Superior temporal gyrus (tissue), 1 donor: ENCODE measurements at regions not wholly inside any gene's neighbourhood (a gene's known extent, or its start where the extent isn't known, plus 50 kb on each side); places are given as distances from the start of the nearest gene placed in this dataset.

Source experiments
- DNase-seq: peaks from one replicate; pipeline ENCODE4 v3.0.0-alpha.2; 2016; ENCODE audit errors: extremely low spot score

DNA sequence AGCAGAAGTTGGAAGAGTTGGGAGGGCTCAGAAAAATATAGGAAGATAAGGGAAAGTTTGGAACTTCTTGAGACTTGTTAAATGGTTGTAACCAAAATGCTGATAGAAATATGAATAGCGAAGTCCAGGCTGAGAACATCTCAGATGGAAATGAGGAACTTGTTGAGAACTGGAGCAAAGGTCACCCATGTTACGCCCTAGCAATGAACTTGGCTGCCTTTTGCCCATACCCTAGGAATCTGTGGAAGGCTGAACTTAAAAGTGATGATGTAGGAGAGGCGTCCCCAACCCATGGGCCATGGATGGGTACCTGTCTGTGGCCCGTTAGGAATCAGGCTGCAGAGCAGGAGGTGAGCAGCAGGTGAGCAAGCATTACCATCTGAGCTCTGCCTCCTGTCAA lies 347.8 kb downstream of the ARL4A start:
- DNase-seq: no peak

DNA sequence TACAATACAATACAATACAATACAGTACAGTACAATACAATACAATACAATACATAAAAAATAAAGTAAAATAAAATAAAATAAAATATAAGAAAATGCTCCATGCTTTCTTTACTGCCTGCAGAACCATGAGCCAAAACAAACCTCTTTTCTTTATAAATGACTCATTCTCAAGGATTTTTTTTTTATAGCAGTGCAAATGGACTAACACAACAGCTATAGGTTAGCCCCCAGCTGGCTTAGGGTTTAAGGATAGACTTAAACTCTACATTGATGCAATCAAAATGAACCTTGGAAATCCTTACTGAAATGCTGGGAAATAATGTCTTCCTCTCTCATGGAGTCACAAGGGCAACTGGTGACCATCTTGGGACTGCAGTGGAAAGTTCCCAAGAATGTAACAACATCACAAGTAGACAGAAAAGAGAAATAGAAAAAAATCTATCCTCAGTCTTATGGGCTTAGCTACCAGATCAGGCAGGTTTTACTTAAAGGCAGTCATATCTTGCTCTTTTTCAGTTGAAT lies 348.9 kb downstream of the ARL4A start:
- DNase-seq: no peak

DNA sequence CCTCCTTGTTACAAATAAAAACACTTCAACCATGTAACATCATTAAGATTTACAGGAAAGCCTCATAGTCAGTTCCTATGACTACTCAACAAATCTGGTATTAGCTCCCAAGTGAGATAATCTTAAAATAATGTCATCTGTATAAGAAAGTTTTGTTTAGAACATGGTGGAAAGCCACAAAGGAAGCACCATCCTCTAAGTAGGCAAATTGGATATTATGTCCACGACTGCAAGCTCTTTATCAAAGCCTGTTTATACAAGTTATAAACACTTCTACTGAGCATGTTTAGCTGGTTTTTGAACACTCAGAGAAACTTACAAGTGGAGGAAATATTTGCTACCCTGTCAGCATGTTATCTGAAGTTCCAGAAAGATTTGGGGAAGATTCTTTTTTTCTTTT lies 349.8 kb downstream of the ARL4A start:
- no peak for DNase-seq

DNA sequence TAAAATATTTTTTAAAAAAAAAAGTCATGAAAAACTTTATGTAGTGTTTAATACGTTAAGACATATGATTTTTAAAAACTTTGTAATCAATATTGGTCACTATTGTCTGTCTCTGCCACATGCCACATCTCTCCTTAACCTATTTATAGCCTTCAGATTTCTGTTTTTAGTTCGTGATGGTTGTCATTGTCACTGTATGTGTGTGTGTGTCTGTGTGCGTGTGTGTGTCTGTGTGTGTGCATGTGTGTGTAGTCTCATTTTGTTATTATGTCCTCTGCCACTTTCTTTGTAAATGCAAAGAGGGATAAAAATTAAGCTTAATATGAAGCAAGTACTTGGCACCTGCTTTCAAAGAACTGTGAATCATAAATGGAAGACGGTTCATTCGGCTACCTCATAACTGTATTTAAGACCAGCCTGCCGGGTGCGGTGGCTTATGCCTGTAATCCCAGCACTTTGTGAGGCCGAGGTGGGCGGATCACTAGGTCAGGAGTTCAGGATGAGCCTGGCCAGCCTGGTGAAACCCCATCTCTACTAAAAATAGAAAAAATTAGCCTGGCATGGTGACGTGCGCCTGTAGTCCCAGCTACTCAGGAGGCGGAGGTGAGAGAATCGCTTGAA lies 354.0 kb downstream of the ARL4A start:
- no peak for DNase-seq

DNA sequence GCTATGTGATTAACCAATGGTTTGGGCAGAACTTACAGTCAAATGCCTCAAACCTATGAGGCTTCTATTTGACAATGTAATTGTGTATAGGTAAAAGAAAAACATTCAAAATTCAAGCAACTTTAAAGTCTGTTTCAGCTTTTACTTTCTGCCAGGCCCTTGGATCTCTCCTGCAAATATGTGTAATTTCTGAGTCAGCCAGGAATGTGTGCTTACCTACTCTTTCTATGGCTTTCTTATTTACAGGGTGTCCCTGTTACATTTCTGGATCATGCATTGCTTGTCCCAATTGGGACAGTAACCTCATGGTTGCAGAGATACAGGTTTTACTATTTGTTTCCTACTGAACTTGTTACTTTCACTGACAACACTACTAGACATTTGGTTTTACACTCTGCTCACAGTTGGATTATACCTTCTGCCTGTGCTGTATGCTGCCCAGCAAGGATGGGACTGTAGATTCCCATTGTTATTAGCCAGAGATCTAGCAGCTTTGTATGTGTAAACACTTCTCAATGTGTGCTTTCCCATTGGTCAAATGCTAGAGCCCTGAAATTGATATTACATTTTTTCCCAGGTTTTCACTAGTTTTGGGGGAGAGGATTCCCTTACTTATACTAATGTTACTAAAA lies 355.3 kb downstream of the ARL4A start:
- DNase-seq: no peak

DNA sequence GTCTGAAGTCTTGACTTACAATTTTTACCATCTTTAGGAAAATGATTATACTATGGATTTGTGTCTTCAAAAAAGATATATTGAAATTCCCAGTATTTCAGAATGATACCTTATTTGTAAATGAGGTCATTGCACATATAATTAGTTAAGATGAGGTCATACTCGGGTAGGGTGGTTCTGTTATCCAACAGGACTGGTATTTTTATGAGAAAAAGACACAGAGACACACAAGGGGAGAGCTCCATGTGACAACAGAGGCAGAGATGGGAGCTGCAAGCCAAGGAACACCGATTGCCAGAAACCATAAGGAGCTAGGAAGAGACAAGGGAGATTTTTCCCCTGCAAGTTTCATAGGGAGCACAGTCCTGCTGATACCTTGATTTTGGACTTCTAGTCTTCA lies 356.9 kb downstream of the ARL4A start:
- no peak for DNase-seq

DNA sequence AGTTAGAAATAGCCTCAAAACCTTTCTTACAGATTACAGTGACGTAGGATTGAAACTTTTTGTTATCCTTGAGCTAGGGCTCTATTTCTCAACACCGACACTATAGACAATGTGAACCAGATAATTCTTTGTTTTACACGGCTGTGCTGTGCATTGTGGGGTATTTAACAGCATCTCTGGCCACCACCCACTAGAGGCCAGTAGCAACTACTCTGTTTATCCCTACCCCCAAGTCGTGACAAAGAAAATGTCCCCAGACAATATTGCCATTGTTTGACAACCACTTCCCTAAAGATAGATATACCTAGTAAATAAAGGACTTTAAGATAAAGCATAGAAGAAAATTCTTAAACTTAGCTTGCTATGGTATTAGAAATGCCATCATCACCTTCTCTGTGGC lies 359.6 kb downstream of the ARL4A start:
- DNase-seq: no peak

DNA sequence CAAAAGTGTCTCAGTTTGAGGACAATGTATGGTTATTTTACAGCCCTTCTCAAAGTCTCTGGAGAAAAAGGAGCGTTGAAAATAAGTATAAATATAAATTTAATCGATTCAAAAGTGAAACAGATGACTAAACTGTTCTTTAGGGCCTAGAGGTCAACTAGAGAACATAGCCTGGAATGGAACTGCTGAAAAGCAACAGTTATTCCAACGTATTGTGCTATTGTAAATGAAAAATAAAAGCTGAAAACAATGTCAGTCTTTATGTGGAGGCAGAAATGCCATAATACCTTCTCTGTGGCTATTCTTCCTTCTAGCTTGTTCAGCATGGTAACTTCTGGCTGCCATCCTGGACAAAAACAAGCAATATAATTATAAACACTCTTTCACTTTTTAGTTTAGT lies 362.5 kb downstream of the ARL4A start:
- no peak for DNase-seq

DNA sequence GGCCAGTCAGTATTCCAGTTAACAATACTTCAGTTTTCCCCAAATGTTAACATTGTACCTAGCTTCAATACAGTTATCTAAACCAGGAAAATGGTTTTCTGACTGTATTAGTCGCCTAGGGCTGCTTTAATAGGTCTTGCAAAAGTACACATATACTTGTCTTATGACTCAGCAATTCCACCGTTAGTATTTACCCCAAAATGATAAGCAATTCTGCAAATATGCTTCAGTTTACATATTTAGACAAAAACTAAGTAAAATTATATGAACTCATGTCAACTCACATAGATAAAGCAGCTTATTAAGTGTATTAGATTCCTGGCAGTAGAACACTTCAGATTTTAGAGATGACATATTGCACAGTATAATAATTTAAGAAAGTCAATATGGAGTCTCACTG lies 363.3 kb downstream of the ARL4A start:
- DNase-seq: no peak

DNA sequence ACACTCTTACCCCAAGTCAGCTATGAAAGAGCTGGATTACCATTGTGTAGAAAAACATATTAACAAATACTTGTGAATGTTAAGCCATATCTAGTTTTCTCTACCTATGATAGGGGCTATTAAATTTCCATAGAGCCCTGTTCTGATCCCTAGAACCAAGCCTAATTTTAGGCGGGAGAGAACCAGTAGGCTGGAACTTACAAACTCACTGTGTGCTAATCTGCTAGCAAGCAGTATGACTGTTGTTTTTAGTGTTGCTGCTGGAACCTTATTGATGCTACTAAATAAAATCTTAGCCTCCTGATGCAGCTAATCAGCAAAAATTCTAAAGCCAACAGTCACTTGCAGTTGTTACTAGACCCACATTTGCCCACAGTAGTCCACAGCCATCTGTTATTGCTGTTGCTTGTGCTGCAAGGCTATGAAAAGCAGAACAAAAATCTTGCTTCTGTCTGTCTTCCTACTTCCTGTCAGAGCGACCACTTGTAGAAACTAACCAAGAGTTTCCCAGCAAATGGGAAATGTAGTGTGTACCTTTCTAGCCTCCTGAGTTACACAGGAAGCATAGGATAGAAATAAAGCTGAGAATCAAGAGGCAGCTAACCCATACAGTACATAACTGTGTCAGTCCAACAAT lies 368.4 kb downstream of the ARL4A start:
- DNase-seq: no peak

DNA sequence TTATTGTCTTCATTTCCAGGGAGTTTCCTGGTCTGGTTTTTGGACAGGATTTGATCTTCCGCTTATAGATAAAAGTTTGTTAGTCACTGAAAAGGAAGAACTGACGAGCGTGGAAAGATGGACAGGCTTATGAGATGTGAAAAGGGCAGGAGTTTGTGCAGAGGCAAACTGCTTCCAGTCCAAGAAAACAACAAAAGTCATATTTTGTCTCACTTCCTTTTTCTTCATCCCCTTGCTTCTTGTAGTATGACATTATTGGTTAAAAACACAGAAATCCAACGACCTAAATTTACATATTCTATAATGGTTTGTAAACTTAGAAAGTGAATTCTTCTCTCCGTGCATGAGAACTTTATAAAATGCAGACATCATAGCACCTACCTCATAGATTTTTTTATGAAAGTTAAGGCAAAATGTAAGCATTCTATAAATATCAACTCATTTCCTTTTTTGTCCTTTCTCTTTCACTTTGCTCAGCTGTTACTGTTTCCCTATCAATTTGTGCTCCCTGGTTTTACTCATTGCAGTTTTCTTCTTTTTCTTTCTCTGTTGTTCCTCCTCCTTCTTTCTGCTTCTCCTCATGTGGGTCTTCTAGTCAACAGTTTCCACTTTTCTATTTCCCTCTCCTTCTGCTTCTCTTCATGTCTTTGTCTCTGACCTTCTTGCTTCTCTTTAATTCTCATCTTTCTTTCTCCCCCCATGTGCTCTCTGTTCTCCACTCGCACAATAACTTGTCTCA lies 370.2 kb downstream of the ARL4A start:
- DNase-seq: no peak

DNA sequence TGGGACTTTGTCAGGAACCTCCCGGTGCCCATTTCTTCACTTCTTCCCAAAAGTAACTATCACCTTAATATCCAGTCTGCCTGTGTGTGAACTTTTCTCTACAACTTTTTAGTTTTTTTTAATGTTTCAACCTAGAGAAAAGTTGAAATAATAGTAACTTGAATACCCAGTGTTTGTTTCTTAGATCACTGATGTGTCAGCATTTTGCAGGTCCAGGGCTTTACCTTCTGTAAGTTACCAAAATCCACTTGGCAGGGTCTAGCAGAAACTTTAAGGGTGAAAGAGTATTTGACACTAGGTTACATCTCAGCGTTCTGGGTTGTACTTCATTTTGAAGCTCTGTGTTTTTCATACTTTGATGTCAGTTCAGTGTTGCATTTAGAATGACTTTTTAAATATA lies 372.7 kb downstream of the ARL4A start:
- no peak for DNase-seq

DNA sequence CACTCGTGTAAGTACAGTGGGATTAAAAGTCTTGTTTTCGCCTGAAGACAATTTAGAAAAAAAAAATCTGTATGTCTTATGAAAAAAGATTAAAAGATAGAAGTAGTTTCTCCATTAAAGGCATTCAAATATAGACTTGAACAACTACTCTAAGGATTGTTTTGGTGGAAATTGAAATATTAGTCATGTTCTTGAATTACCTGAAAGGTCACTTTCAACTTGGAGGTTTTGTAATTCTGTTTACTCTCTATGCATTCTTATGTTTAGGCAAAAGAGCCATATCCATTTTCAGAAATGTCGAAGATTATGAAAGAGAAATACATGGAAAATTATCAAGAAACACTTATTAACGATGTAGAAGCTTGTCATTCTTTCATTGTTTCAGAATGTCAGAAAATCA lies 373.7 kb downstream of the ARL4A start:
- no peak for DNase-seq

DNA sequence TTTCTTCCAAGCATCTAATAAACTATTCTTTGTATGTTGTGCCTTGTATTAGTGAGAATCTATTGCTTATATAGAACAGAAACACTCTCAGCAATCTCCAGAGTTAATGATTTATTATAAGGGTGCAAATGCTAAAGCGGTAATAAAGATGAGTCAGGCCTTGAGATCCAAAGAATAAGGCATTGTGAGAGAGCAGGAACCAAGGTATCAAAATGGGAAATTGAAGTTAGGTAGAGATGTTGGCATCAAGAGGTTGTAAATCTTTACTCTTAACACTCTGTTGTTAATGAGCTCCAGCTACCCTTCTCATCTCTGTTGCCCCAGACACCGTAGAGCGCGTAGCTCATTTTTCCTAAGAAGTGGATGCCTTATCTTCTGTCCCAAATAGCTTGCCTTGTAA lies 375.2 kb downstream of the ARL4A start:
- DNase-seq: no peak

DNA sequence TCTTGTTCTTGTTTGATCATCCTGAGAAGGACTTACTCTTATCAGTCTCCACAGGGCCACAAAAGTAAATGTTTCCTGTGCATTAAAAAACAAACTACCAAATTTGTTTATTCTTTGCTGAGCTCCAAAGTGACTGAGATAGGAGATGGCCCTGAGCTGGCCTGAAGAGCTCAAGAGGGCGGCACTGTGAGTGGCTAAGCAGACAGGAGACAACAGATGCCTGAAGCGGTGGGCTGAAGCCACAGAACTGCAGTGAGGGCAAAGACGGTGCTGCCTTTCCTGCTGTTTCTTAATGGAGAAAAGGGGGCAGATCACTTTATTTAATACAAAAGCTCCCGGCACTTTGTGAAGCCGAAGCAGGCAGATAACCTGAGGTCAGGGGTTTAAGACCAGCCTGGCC lies 379.6 kb downstream of the ARL4A start:
- DNase-seq: no peak

DNA sequence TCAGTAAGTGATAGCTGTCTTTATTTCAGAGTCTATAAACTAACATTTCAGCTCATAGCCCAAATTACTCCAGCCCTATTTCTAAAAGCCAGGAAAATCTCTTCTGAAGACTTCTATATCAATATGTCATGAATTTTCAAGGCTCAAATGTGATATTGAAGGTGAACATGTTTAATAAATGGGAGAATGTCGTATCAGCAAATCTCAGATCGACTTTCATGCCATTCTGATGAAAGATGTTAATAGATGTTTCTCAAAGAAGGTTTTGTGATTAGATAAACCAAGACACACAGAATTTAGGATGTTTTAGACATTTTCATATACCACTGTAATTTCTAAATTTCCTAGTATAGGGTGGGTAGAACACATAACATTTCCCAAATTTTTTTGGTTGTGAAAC lies 380.6 kb downstream of the ARL4A start:
- DNase-seq: no peak

DNA sequence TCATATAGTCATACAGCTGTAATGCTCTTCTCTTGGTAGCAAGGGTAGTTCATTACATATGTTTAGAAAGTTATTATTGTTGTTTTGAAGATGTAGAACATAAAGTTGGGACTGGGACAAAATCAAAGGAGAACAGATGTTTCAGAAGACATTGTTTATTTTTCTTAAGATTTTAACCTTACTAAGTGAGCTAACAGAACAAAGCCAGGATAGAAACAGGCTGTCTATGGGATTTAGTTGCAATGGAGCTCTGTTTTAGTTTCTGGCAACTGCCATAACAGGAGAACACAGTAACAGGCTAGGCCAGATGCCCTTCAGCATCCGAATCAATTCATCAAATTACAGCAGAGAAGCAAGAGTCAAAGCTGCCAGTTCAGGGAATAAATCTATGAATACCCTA lies 382.4 kb downstream of the ARL4A start:
- no peak for DNase-seq

DNA sequence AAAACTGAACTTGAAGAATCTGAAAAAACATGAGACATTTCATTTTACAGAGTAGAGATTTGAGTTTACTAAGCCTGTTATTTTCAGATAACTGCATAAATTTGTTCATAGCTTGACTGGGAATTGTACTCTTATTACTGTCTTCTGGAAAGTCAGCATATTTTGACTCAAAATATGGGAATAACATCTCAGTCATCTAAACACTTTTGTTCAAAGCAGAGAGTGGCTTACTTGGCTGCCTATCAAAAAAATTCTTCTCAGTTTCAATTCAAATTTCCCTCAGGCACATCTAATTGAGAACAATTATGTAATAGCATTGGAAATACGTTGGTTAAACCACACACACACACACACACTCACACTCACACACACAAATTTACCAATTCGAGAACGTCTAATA lies 384.6 kb downstream of the ARL4A start:
- peak; percentile 47 for DNase-seq

DNA sequence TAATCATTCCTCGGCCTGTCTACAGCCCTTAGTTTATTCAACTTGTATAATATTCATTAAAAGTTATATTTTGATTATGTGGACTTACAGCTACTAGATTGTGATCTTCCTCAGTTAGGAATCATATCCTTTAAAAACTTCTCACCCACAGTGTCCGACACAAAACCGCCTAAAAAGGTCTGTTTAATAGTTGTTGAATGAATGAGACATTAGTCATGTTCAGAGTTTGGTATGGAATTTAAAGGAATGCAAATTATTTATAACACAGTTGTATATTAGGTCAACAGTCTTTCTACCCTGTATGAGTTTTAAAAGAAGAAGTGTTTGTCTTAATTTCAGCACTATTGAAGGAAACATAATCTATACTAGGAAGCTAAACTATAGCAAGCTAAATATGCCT lies 390.0 kb downstream of the ARL4A start:
- DNase-seq: no peak

DNA sequence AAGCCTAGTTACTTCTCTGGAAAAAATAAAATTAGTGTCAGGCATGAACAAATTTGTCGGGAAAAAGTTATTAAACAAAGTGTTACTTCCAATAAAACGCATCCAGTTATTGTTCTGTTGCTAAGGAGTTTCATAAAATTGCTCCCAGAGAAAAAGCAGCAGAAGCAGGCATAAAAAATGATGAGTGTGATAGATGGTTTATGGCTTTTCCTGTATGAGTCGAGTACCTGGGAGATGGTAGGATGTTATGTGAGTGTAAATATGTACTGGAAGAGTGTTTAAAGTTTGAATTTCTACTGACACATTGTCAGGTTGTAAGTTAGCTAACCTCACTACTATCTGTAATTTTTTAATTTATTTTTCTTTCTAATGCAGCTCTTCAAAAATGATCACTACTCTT lies 390.7 kb downstream of the ARL4A start:
- no peak for DNase-seq

DNA sequence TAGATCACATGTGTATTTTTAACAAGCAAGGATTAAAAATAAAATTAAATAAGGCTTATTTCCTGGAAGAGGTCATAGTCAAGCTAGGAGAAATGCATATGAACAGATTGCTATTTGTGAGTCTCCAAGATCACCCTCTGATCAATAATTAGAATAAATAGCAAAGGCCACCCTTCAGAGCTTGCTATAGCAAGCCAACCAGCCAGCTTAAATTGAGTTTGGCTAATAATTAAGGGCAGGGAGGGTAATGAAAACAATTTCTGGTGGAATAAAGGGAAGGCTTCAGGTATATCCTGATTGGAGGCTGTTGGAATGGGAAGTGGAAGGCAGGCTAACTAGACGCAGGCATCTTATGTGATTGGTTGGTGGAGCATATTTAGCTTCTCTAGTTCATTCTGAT lies 403.5 kb downstream of the ARL4A start:
- DNase-seq: no peak

DNA sequence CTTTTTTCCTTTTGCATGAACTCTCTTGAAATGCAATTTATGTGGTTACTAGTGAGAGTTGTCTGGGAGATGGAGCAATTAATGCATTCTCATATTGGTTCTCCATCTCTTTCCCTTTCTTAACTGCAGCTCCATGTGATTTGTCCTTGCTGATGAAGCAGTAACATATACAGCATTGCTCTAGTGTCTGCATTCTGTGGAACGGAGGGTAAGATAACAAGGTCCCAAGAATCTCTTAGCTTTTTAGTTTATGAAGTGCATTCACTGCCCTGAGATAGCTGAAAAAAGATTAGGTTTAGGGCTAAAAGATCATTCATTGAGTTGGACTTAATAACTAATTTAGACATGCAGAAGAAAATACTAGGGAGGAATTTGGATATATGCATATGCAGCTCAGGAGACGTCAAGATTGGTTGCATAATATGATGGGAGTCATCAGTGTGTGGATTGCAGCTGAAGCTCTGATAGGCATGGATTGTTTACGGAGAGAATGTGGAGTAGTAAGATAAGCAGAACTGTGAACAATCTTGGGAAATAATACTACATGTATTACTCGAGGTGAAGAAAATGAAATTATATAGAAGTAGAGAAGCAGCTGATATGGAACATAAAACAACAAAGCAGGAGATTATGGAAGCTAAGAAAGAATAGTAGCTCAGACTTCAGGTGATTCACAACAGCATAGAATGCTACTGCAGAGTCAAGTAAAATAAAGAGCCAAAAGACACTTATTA lies 404.7 kb downstream of the ARL4A start:
- no peak for DNase-seq
